HEK293T (cell line): ENCODE measurements at regions not wholly inside any gene's neighbourhood (a gene's known extent, or its start where the extent isn't known, plus 50 kb on each side); places are given as distances from the start of the nearest gene placed in this dataset.

Source experiments
- FOXK2 ChIP-seq: fragments of 450-650 bp; IDR thresholded peaks from 2 replicates; pipeline ENCODE4 v1.6.1; 2016; ENCODE audit warnings: mild to moderate bottlenecking
- HDGF ChIP-seq: fragments of 450-650 bp; IDR thresholded peaks from 2 replicates; pipeline ENCODE4 v1.6.1; 2017; ENCODE audit warnings: antibody characterized with exemption, borderline replicate concordance

DNA sequence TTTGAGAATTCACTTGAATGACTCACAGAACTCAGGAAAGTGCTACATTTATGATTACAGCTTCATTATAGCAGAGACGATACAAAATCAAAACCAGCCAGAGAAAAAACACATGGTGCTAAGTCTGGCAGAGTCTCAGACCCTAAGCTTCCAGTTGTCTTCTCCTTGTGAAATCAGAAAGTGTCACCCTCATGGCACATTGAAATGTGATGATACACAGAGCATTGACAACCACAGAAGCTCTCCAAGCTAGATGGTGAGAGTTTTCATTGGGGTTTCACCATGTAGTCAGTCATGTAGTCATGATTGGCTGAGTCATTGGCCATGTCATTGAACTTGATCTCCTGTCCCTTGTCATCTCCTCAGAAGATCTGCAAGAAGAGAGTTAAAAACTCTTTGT lies 526.6 kb downstream of the MRPL39 start:
- TF ChIP-seq FOXK2 (no peak), HDGF (no peak)
